ENCODE measurements at regions not wholly inside any gene's neighbourhood (a gene's known extent, or its start where the extent isn't known, plus 50 kb on each side); places are given as distances from the start of the nearest gene placed in this dataset.
"Not testable (repeated sequence)": the region's sequence is repeated elsewhere in the genome, so short reads cannot be mapped to it uniquely, and the experiment has no call there.

DNA sequence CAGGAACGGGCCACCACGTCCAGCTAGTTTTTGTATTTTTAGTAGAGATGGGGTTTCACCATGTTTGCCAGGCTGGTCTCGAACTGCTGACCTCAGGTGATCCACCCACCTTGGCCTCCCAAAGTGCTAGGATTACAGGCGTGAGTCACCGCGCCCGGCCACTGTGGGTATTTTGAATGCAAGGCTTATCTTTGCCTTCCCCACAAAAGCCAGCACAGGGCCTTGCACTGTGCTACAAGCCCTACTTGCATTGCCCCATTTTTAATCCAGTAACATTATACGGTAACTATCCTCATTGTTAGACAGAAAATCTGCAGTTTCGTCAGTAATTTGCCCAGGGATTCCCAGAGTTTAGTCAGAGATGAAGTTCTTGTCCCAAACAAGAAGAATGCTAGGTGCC, 1183.2 kb upstream of the WWC1 start:
- ATAC-seq; H3K4me1 Mint-ChIP-seq; DNase-seq; intact Hi-C loops (cut with DNase I, micrococcal nuclease); H3K4me3 Mint-ChIP-seq; H3K27ac Mint-ChIP-seq; POLR2A ChIA-PET; H3K27me3 Mint-ChIP-seq; CTCF ChIA-PET; H3K36me3 Mint-ChIP-seq (ENCODE audit: low read depth): not testable (repeated sequence)
- peaks cover 10% of the 10 kb centered on the region for H3K9me3 Mint-ChIP-seq (ENCODE audit: low read depth)

DNA sequence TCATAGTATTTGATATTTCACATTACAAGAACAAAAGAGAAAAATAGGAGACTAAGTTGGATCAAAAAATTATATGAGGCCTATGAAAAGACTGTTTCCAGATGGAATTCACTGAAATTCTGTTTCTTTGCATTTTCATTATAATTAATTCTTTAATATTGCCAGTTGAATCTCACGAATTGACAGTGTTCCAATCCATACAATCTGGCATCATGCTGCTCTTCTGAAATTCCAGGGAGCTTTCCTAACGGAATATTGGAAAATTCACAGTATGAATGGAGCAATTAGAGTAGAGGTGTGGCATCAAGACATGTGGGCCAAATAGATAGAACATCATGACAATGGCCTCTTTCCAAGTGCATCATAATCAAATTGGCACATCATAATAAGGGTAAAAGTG, 1178.9 kb upstream of the WWC1 start:
- intact Hi-C loops (cut with DNase I, micrococcal nuclease): no loop called here
- POLR2A ChIA-PET: no interaction called here
- Mint-ChIP-seq H3K36me3 (ENCODE audit: low read depth) (no peaks in the 10 kb centered on the region), H3K27me3 (no peaks in the 10 kb centered on the region), H3K27ac (no peak overlapping the region), H3K9me3 (ENCODE audit: low read depth) (peaks cover 2% of the 10 kb centered on the region), H3K4me3 (no peak overlapping the region), H3K4me1 (no peaks in the 10 kb centered on the region)
- ATAC-seq: no peak
- CTCF ChIA-PET: no interaction called here
- DNase-seq: no peak

DNA sequence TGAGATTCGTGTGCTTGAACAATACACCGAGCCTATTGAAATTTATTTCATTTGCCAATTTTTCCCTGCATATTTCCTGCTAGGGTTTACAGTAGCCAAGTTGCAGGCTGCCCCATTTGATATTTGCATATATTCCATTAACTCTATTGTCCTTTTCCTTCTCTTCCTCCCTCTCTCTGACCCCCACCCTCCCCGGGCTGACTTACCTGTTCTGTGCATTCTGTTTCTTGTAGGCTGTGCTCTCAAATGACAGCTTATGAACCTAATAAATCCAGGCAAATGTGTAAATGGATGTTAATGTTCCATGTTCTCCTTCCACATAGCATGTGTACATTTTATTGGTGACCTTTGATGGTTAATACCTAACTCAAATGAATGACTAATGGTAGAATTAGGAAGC, 1169.2 kb upstream of the WWC1 start:
- H3K4me3 Mint-ChIP-seq: no peak overlapping the region
- H3K4me1 Mint-ChIP-seq: no peaks in the 10 kb centered on the region
- no peaks in the 10 kb centered on the region for H3K36me3 Mint-ChIP-seq (ENCODE audit: low read depth)
- no peak for ATAC-seq
- DNase-seq: no peak
- H3K9me3 Mint-ChIP-seq (ENCODE audit: low read depth): peaks cover 8% of the 10 kb centered on the region
- H3K27ac Mint-ChIP-seq: no peak overlapping the region
- CTCF ChIA-PET: no interaction called here
- intact Hi-C loops (cut with DNase I, micrococcal nuclease): no loop called here
- no peaks in the 10 kb centered on the region for H3K27me3 Mint-ChIP-seq
- POLR2A ChIA-PET: no interaction called here

DNA sequence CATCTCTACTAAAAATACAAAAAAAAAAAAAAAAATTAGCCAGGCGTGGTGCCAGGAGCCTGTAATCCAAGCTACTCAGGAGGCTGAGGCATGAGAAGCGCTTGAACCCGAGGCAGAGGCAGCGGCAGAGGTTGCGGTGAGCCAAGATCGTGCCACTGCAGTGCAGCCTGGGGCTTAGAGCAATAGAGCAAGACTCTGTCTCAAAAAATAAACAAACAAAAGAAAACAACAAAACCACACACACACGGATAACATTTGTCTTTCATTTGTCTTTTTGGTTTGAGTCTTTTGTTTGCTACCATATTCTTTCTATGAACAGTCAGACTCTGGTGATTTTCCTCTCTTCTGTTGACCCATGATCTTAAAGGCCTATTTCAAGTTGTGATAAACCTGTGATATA, 1168.3 kb upstream of the WWC1 start:
- no peaks in the 10 kb centered on the region for H3K36me3 Mint-ChIP-seq (ENCODE audit: low read depth)
- H3K27ac Mint-ChIP-seq: no peak overlapping the region
- H3K9me3 Mint-ChIP-seq (ENCODE audit: low read depth): peaks cover 8% of the 10 kb centered on the region
- intact Hi-C loops (cut with DNase I, micrococcal nuclease): no loop called here
- H3K4me3 Mint-ChIP-seq: no peak overlapping the region
- no peaks in the 10 kb centered on the region for H3K4me1 Mint-ChIP-seq
- ChIA-PET POLR2A (no interaction called here), CTCF (interaction anchor here (0.6 kb wide), 1 partner anchor 27 kb away, joined by 4 read pairs; no protein-coding TSS in a partner anchor)
- DNase-seq (no peak), ATAC-seq (no peak)
- no peaks in the 10 kb centered on the region for H3K27me3 Mint-ChIP-seq

DNA sequence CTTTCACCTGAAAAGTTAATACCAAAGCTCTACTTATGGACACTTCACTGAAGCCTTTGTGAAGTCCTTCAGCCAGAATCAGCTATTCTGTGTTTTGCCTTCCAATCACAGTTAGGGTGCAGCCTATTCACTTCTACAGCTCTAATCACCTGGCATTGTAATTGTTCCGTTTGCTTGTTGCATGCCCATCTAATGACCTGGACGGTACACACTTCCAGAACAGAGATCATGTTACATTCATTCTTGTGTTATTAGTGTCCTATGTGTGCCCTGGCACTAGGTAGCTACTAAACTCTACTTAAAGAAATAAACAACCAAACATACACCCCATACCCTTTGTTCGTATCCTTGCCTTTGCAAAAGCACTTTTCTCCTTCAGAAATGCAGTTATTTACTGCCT, 1162.9 kb upstream of the WWC1 start:
- Mint-ChIP-seq H3K27ac (no peak overlapping the region), H3K27me3 (no peaks in the 10 kb centered on the region), H3K9me3 (ENCODE audit: low read depth) (peaks cover 3% of the 10 kb centered on the region), H3K36me3 (ENCODE audit: low read depth) (no peaks in the 10 kb centered on the region), H3K4me1 (no peaks in the 10 kb centered on the region), H3K4me3 (no peak overlapping the region)
- ATAC-seq (no peak), DNase-seq (no peak)
- POLR2A ChIA-PET: no interaction called here
- CTCF ChIA-PET: no interaction called here
- intact Hi-C loops (cut with DNase I, micrococcal nuclease): no loop called here

DNA sequence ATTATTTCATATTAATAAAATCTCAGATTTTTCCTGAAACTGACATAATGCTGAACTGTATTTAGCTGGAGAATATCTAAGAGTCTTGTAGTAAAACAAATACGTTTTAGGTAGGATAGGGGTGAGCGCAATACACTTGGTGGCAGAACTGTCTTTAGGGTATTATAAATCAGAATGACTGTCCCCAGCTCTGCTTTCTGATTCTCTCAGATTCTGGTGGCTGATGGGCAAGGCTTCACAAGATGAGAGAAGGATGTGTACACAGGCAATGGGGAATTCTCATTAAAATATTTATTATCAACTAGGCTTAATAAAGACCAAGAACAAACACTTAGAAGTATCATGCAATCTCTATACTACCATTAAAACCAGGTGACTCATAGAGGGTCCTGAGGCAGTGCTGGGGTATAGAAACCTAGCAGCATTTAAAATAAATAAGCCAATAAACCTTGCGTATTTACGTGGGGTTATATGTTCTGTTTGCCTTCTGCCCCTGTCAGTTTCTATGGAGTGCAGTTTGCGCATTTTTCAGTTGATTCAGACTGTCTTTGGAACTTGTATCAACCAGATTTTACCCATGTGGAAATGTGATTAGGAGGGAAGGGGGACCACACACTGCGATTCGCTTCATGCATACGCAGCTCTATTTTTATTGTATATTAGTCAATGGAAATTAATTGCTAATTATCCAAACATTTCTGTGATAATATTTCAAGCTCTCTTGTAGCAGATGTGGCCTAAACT, 1150.7 kb upstream of the WWC1 start:
- H3K27me3 Mint-ChIP-seq: no peaks in the 10 kb centered on the region
- intact Hi-C loops (cut with DNase I, micrococcal nuclease): no loop called here
- no peak overlapping the region for H3K4me3 Mint-ChIP-seq
- ChIA-PET POLR2A (no interaction called here), CTCF (no interaction called here)
- H3K4me1 Mint-ChIP-seq: no peaks in the 10 kb centered on the region
- H3K27ac Mint-ChIP-seq: no peak overlapping the region
- H3K36me3 Mint-ChIP-seq (ENCODE audit: low read depth): no peaks in the 10 kb centered on the region
- ATAC-seq (no peak), DNase-seq (no peak)
- peaks cover 7% of the 10 kb centered on the region for H3K9me3 Mint-ChIP-seq (ENCODE audit: low read depth)

DNA sequence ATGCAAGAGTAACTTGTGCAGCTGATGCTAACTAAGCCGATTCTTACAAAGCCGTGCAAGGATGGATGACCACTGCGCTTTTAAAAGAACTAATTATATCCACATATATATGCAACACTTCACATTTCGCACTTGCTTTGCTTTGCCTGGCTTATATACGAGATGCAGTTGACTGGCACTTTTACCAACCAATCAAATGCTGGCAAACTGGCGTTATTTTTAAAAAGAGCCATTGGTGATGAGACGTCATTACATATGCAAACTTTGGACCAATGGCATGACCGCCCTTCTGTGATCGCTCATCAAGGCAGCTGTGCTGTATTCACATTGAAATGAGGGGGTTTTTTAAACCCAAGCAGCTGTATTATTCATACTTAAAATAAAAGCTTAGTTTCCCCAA, 1147.7 kb upstream of the WWC1 start:
- ATAC-seq: no peak
- H3K27me3 Mint-ChIP-seq: no peaks in the 10 kb centered on the region
- peaks cover 3% of the 10 kb centered on the region for H3K9me3 Mint-ChIP-seq (ENCODE audit: low read depth)
- no peaks in the 10 kb centered on the region for H3K36me3 Mint-ChIP-seq (ENCODE audit: low read depth)
- ChIA-PET CTCF (no interaction called here), POLR2A (no interaction called here)
- DNase-seq: no peak
- intact Hi-C loops (cut with DNase I, micrococcal nuclease): no loop called here
- no peaks in the 10 kb centered on the region for H3K4me1 Mint-ChIP-seq
- H3K27ac Mint-ChIP-seq: no peak overlapping the region
- no peak overlapping the region for H3K4me3 Mint-ChIP-seq

DNA sequence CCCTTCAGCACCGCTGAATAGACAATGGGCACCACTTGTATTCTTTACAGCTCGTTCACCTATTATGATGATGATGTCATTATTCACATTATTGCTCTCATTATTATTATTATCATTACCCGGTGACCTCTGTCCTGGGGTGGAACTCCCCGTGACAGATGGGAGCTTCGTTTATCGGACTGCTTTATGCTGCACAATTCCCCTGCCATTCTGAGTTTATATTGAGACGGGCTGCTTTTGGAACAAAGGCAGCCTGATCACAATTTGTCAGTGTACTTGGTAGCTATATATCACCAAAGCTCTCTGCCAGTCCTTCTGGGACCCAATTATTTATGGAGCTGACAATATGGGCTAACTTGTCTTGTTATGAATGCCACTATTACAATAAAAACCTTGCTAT, 1145.6 kb upstream of the WWC1 start:
- no peaks in the 10 kb centered on the region for H3K4me1 Mint-ChIP-seq
- POLR2A ChIA-PET: no interaction called here
- ATAC-seq (no peak), DNase-seq (no peak)
- no peak overlapping the region for H3K4me3 Mint-ChIP-seq
- no peaks in the 10 kb centered on the region for H3K36me3 Mint-ChIP-seq (ENCODE audit: low read depth)
- CTCF ChIA-PET: no interaction called here
- H3K27me3 Mint-ChIP-seq: no peaks in the 10 kb centered on the region
- H3K27ac Mint-ChIP-seq: no peak overlapping the region
- peaks cover 3% of the 10 kb centered on the region for H3K9me3 Mint-ChIP-seq (ENCODE audit: low read depth)
- intact Hi-C loops (cut with DNase I, micrococcal nuclease): no loop called here

DNA sequence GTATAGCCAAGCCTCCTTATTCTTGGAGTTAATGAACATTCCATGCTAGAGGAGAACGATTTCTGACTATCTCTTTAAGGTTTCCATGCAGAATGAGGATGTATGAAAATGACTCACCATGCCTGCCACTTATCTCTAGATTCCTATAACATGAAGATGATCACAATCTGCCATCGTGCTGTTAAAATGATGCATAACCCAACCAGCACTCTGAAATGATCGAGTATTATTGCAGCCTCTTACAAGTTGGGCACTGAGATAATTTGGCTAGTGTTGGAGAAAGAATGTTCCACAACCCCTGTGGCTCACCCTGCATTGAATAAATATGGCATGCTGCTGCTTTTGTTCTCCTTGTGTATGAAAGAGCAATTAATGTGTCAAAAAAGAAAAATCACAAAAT, 1143.6 kb upstream of the WWC1 start:
- no peak for ATAC-seq
- Mint-ChIP-seq H3K4me1 (no peaks in the 10 kb centered on the region), H3K27me3 (no peaks in the 10 kb centered on the region), H3K36me3 (ENCODE audit: low read depth) (no peaks in the 10 kb centered on the region), H3K4me3 (no peak overlapping the region), H3K27ac (no peak overlapping the region), H3K9me3 (ENCODE audit: low read depth) (peaks cover 2% of the 10 kb centered on the region)
- DNase-seq: no peak
- POLR2A ChIA-PET: no interaction called here
- intact Hi-C loops (cut with DNase I, micrococcal nuclease): no loop called here
- CTCF ChIA-PET: no interaction called here

DNA sequence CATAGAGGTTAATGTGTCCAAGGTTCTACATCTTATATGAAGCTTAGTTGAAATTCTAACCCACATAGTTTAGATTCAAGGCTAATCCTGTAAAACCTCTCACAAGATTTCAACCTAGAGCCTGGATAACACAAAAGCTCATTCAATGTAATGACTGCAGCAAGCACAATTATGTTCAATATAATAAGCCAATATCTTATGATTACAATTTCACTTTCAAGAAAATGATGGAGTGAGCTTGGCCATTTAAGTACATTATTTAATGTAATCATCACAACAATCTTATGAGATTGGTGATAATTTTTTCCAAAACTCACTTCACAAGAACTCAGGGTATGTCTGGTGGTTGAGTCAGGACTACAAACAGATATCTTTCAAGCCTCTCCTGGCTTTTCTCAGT, 1140.8 kb upstream of the WWC1 start:
- ChIA-PET CTCF (no interaction called here), POLR2A (no interaction called here)
- Mint-ChIP-seq H3K36me3 (ENCODE audit: low read depth) (no peaks in the 10 kb centered on the region), H3K27ac (no peak overlapping the region), H3K4me3 (no peak overlapping the region), H3K27me3 (no peaks in the 10 kb centered on the region), H3K4me1 (no peaks in the 10 kb centered on the region), H3K9me3 (ENCODE audit: low read depth) (peaks cover under 1% of the 10 kb centered on the region)
- no peak for ATAC-seq
- intact Hi-C loops (cut with DNase I, micrococcal nuclease): no loop called here
- no peak for DNase-seq

DNA sequence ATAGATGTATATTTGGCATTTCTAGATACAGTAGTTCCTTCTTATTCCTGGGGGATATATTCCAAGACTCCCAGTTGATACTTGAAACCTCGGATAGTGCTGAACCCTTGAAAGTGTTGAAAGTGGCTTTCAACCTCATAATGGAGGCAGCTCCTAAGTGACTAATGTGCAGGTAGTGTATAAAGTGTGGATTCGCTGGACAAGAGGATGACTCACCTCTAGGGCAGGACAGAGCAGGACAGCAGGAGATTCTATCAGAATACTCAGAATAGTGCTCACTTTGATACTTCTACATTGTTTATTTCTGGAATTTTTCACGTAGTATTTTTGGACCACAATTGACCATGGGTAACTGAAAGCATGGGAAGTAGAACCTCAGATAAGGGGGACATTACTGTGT, 1138.9 kb upstream of the WWC1 start:
- no peak overlapping the region for H3K27ac Mint-ChIP-seq
- H3K4me3 Mint-ChIP-seq: no peak overlapping the region
- intact Hi-C loops (cut with DNase I, micrococcal nuclease): no loop called here
- POLR2A ChIA-PET: no interaction called here
- H3K36me3 Mint-ChIP-seq (ENCODE audit: low read depth): no peaks in the 10 kb centered on the region
- ATAC-seq: no peak
- H3K27me3 Mint-ChIP-seq: no peaks in the 10 kb centered on the region
- no peaks in the 10 kb centered on the region for H3K4me1 Mint-ChIP-seq
- peaks cover 3% of the 10 kb centered on the region for H3K9me3 Mint-ChIP-seq (ENCODE audit: low read depth)
- no peak for DNase-seq
- CTCF ChIA-PET: no interaction called here

DNA sequence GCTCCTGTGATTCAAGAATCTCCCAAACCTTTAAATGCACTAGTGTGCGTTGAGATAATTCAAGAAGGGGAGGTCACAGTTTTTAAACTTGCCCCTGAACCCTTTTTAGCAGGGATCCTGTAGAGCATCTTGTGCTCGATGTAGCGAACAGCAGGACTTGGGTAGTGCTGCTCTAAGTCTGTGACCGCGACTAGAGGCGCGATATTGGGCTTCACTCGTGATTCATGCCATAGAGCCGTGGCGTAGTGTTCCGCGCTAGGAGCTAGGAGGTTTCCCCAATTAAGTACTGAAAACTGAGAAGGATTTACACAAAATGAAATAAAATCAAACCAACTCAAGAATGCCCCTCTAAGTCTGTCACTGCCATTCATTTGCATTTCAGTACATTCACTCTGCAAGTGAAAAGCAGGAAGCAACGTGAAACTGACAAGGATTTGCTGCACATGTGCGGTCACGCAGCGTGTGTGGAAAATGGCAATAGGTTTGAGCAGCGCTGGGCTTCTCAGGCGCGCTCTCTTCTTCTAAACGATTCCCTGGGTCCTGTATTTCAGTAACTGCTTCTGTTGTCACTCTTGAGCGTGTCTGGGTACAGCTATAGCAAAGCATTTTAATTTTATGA, 1135.9 kb upstream of the WWC1 start:
- POLR2A ChIA-PET: no interaction called here
- Mint-ChIP-seq H3K4me3 (no peak overlapping the region), H3K9me3 (ENCODE audit: low read depth) (peaks cover 3% of the 10 kb centered on the region), H3K4me1 (no peaks in the 10 kb centered on the region), H3K27ac (no peak overlapping the region), H3K36me3 (ENCODE audit: low read depth) (no peaks in the 10 kb centered on the region), H3K27me3 (no peaks in the 10 kb centered on the region)
- CTCF ChIA-PET: no interaction called here
- DNase-seq (no peak), ATAC-seq (no peak)
- intact Hi-C loops (cut with DNase I, micrococcal nuclease): no loop called here

DNA sequence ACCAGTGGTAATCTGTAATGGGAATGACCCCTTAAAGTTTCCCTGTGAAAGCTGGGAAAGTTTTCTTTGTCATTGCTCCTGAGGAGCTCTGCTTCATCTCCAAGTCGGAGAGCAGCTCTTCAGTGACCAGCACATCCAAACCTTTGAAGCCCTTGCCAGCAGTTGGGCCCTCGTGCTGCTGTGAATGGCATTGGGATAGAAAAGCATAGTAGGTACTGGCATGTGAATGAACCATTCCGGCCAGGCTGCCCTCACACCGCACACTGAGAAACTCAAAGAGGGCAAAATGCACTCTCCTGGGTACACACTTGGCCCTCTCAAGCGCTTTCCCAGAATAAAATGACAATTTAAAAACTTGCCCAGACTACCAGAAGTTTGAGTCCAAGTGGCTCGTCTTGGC, 1135.0 kb upstream of the WWC1 start:
- CTCF ChIA-PET: no interaction called here
- H3K4me3 Mint-ChIP-seq: no peak overlapping the region
- no peaks in the 10 kb centered on the region for H3K27me3 Mint-ChIP-seq
- ATAC-seq (no peak), DNase-seq (no peak)
- H3K27ac Mint-ChIP-seq: no peak overlapping the region
- POLR2A ChIA-PET: no interaction called here
- intact Hi-C loops (cut with DNase I, micrococcal nuclease): no loop called here
- H3K9me3 Mint-ChIP-seq (ENCODE audit: low read depth): peaks cover 4% of the 10 kb centered on the region
- H3K36me3 Mint-ChIP-seq (ENCODE audit: low read depth): no peaks in the 10 kb centered on the region
- H3K4me1 Mint-ChIP-seq: no peaks in the 10 kb centered on the region
